DND-41 (cell line): ENCODE measurements at regions not wholly inside any gene's neighbourhood (a gene's known extent, or its start where the extent isn't known, plus 50 kb on each side); places are given as distances from the start of the nearest gene placed in this dataset.

Experiments used
- CTCF ChIP-seq: IDR thresholded peaks from 2 replicates; pipeline ENCODE4 v1.5.1; 2012; ENCODE audit warnings: borderline replicate concordance, low read length, moderate library complexity, mild to moderate bottlenecking; ENCODE audit not compliant: poor library complexity, severe bottlenecking; ENCODE audit errors: extremely low read depth
- EZH2 ChIP-seq: IDR thresholded peaks from 3 replicates; pipeline ENCODE4 v1.6.1; 2012; ENCODE audit warnings: borderline replicate concordance, low read depth, mild to moderate bottlenecking, moderate library complexity, low read length, inconsistent platforms; ENCODE audit not compliant: severe bottlenecking

GRCh38 chr10:130484468-130485180 lies 348.4 kb downstream of the GLRX3 start:
- TF ChIP-seq CTCF (no peak), EZH2 (no peak)
